NCI-H82 treated with DMSO at 0.1 percent for 48 hours (cell line): ENCODE measurements at regions not wholly inside any gene's neighbourhood (a gene's known extent, or its start where the extent isn't known, plus 50 kb on each side); places are given as distances from the start of the nearest gene placed in this dataset.

Experiments
- DNase-seq: peaks from one replicate; lab custom pipeline; 2025; ENCODE audit not compliant: unreplicated experiment; lab: John Stamatoyannopoulos, UW

GRCh38 chr1:191641420-191642260 lies 516.6 kb upstream of the RGS18 start:
- DNase-seq, result no peak

- DNase-seq, result no peak
These were observed 515.2 kb upstream of the RGS18 start for GRCh38 chr1:191643060-191643459.

- no peak for DNase-seq
These were observed 509.3 kb upstream of the RGS18 start for GRCh38 chr1:191648939-191649338.

- DNase-seq, result no peak
These were observed 496.2 kb upstream of the RGS18 start for GRCh38 chr1:191662051-191662450.

- DNase-seq, result no peak
These were observed 495.5 kb upstream of the RGS18 start for GRCh38 chr1:191662746-191663145.

- DNase-seq, result no peak
These were observed 489.7 kb upstream of the RGS18 start for GRCh38 chr1:191668525-191668924.

GRCh38 chr1:191669629-191670028 lies 488.6 kb upstream of the RGS18 start:
- DNase-seq, result no peak

- no peak for DNase-seq
These were observed 487.0 kb upstream of the RGS18 start for GRCh38 chr1:191671236-191671635.

- no peak for DNase-seq
These were observed 483.6 kb upstream of the RGS18 start for GRCh38 chr1:191674626-191675179.

GRCh38 chr1:191675856-191676783 lies 482.1 kb upstream of the RGS18 start:
- no peak for DNase-seq

- no peak for DNase-seq
These were observed 472.6 kb upstream of the RGS18 start for GRCh38 chr1:191685669-191686068.

- DNase-seq, result no peak
These were observed 470.5 kb upstream of the RGS18 start for GRCh38 chr1:191687721-191688120.

- DNase-seq, result no peak
These were observed 467.3 kb upstream of the RGS18 start for GRCh38 chr1:191690931-191691330.

GRCh38 chr1:191693797-191694196 lies 464.5 kb upstream of the RGS18 start:
- DNase-seq, result no peak

GRCh38 chr1:191695865-191696264 lies 462.4 kb upstream of the RGS18 start:
- DNase-seq, result no peak

GRCh38 chr1:191696354-191696753 lies 461.9 kb upstream of the RGS18 start:
- no peak for DNase-seq

- DNase-seq, result no peak
These were observed 460.7 kb upstream of the RGS18 start for GRCh38 chr1:191697556-191697955.

- DNase-seq, result no peak
These were observed 460.0 kb upstream of the RGS18 start for GRCh38 chr1:191698246-191698645.

GRCh38 chr1:191699343-191699742 lies 458.9 kb upstream of the RGS18 start:
- DNase-seq, result no peak

GRCh38 chr1:191700922-191701321 lies 457.3 kb upstream of the RGS18 start:
- DNase-seq, result no peak

GRCh38 chr1:191702124-191702523 lies 456.1 kb upstream of the RGS18 start:
- no peak for DNase-seq

- no peak for DNase-seq
These were observed 451.0 kb upstream of the RGS18 start for GRCh38 chr1:191707288-191707687.
